Left lobe of liver (tissue), 2 donors: ENCODE measurements at regions not wholly inside any gene's neighbourhood (a gene's known extent, or its start where the extent isn't known, plus 50 kb on each side); places are given as distances from the start of the nearest gene placed in this dataset.

ENCODE experiments used
- ATAC-seq: fragments of 200-7000 bp; cut with Tn5 transposase; one replicate; pipeline ENCODE4 v1.9.1; 2020; ENCODE audit warnings: mild to moderate bottlenecking, moderate library complexity
- DNase-seq: peaks from one replicate; pipeline ENCODE4 v3.0.0-alpha.2; 2020; ENCODE audit warnings: low spot score
- donor health status: DM: no; HTN: no; CAD: no; lungs with moderate emphysema.
- donor health status: DM: no; HTN: yes; CAD: no.

DNA sequence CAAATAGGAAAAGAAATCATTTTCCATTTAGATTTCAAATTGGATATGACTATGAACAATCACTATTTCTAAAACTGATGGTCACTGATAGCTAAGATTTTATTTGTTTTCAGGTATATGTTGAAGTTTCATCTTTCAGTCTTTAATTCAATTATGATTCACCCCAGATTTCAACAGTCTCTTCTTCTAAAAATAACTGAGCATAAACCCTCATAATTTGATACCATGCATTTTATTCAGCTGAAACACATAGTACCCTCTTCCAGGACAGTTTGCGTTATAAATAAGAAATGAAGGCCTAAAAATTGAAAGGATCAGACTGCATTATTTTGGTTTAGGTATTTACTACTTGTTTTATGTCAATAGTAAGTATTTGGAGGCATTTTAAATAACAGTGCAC is 428.5 kb upstream of the NBEA start:
- ATAC-seq, result no peak

DNA sequence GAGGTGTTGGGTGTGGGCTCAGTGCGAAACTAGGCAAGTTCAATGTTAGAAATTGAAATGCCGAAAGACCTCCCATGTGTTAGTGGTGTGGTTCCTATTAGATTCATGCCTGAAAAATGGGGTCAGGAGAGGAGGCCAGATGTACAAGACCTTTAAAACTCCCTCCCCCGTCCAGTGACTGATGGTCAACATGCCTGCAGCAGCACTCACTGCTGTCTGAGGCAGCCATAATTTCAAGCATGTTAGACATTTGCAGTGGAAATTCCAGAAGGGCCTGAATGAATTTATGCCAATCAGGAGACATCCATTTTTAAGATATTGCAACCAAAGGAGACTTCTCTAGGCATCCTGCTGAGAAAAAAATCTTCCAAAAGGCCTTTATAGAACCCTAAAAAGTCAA is 426.9 kb upstream of the NBEA start:
- ATAC-seq, result no peak

More for the DNA sequence above, 428.5 kb upstream of the NBEA start:
- no peak for DNase-seq

DNA sequence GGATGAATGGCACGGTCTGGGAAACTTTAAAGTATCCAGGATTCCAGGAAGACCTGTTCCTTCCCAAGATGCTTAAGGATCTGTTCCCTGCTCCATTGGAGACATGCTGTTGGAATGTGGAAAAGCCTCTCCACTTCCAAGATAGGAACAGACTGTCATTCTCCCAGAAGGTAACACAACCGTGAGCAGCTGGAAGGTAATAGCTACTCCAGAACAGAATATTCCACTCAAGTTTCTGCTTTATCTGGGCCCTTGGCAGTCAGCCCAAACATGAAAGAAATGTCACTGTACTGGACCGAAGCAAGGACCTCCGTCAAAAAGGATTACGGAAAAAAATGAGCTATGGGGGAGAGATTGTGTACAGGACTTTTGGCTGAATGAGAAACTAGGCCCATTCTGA is 420.9 kb upstream of the NBEA start:
- ATAC-seq (no peak), DNase-seq (no peak)

More for the DNA sequence above, 426.9 kb upstream of the NBEA start:
- DNase-seq, result no peak

DNA sequence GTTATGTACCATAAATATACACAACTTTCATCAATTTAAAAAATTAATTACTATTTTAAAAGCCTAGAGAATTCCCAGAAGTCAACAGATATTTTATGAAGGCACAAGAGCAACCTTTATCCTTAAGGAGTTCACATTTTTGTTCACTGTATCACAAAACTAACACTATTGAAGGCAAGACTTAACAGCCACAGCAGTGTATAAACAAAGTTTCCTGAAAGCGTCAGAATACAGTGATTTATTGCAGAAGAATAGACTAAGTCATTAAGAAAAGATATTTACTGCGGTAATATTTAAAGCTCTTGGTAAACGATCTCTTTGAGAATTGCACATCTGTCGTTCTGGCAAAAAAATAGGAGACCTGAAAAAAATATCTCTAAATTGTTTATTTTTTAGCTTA is 419.3 kb upstream of the NBEA start:
- DNase-seq (no peak), ATAC-seq (no peak)

DNA sequence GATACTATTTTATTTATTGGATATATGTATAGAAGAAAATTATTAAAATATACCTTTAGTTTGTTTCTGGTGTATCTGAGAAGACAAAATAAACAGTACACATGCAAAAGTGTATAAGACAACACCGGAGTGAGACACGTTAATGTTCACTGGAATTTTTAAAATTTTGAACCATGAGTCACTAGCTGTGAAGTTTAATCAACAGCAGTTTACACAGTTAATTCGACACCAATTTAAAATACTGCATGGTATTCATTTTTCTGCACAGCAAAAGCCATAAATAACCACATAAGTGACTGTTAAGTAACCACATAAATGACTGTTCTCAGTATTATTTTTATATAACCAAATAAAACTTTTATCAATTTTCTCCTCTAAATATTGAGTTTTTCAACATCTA is 418.7 kb upstream of the NBEA start:
- no peak for ATAC-seq
- DNase-seq, result no peak

DNA sequence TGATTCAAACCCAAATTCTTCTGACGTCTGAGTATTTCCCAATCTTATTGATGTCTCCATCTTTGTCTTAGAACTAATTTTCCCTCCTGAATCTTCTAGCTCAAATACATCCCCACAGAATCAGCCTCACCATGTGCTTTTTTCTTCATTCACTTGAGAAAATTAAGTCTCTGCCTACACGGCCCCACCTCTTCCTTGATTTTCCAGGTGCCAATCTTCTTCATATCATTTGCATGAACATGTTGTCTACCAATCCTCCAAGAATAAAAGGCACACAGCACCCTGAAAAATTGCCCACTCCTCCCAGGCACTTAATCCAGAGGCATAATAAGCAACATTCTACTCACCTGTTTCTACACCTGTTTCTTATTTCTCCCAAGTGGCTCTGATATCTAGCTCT is 408.1 kb upstream of the NBEA start:
- DNase-seq (no peak), ATAC-seq (no peak)

DNA sequence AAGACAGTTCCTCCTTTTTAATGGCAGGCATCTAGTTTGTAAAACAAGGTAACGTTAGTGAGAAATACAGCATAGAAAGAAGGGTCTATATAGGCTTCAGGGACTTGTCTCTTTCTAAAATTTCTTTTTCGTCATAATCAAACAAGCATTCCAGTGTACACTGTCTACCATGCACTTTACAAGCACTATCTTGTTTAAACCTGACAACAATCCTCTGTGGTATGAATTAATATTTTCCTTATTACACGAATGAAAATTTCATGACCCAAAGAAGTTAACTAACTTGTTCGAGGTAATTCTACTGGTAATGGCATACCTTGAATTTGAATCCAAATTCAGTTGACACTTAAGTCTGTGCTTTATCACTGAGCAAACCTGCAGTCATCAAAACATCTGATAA is 399.7 kb upstream of the NBEA start:
- ATAC-seq, result no peak
- DNase-seq, result no peak

DNA sequence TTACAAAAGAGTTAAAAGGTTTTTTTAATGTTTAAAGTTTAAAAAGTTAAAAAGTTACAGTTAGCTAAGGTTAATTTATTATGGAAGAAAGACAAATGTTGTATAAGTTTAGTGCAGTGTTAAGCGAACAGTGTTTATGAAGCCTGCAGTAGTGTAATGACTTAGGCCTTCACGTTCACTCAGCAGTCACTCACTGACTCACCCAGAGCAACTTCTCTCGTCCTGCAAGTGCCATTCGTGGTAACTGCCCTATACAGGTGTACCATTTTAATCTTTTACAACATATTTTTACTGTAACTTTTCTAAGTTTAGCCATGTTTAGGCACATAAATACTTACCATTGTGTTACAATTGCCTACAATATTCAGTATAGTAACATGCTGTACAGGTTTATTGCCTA is 398.2 kb upstream of the NBEA start:
- ATAC-seq, result no peak
- DNase-seq, result no peak

DNA sequence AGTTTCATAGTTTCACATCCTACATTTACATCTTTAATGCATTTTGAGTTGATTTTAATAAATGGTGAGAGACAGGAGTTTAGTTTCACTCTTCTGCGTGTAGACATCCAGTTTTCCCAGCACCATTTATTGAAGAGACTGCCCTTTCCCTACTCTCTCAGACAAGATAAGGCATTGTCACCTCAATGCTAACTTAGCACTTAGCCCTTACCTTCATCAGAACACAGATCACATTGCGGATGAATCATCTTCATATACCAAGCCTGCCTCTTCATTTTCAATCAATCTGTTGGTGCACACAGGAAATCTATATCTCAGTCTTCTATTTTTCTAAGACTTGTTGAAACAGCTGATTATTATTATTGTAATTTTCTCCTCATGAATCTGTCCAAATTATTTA is 396.6 kb upstream of the NBEA start:
- no peak for DNase-seq
- ATAC-seq, result no peak

DNA sequence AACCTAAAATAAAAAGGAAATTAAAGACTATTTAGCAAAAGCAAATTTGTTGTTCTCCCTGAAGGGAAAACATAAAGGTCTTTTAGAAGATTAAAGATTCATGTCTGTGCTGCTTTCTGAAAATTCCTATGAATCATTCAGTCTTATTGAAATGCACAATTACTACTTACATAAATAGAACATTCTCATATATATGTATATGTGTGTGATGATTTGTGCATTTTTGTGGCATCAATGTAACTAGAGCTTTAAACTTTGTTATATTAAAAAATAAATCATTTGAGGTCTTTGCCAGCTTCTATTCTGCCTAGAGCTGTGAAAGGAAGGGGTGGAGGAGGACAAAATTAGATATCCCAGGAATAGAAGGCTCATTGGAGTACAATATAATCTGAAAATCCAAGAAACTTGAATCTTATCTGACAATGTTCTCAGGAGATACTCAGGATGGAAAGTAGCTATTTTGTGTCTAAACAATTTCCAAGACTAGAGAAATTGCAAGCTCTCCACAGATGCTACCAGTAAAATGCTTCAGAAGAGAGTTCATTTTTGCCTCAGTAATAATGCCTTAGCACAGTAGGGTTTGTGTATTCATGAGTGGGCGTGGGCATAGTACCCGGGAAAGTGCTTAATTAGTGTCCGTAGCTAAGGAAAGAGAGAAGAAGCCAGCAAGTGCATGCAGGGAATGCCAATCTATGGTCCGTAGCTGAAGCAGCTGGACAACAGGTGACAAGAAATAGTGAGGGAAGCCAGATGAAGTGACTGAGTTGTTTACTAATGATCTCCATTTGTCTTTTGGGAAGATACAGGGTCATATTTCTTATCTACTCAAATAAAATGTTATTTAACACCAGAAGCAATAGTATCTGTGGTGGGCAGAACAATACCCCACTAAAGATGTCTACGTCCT is 395.5 kb upstream of the NBEA start:
- ATAC-seq (no peak), DNase-seq (no peak)

DNA sequence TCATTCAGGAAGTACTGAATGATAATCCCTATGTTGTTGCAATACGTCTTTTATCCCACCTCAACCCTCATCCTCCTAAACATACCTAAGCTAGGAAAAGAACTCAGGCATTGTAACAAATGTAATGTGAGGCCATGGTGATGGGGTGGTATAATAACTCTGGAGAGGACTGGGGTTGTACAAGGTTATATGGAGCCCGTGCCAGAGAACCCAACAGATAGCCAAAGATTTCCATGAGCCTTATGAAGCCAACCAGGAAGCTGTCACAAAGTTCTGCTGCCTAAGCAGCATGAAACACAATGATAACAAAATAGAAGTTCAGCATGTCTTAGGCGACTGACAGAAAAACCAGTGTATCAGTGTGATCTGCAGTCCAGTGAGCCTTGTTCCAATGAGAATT is 394.1 kb upstream of the NBEA start:
- no peak for DNase-seq
- ATAC-seq, result no peak

DNA sequence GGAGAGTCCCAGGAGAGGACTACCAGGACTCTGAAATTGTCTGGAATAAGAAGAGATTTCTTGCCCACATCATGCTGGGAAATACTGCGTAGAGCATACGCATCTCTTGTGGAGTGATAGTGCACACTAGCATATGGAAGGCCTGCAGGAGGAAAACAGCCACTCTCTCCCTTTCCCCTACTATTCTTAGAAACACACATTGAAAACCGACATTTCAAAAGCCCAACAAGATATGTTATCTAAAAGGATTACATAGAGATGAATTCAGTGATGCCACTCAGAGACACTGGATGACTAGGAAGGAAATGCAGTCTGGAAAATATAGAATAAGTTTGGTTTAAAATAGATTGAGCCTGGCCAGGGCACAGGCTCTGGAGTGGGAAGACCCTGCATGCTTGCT is 388.7 kb upstream of the NBEA start:
- DNase-seq (no peak), ATAC-seq (no peak)

DNA sequence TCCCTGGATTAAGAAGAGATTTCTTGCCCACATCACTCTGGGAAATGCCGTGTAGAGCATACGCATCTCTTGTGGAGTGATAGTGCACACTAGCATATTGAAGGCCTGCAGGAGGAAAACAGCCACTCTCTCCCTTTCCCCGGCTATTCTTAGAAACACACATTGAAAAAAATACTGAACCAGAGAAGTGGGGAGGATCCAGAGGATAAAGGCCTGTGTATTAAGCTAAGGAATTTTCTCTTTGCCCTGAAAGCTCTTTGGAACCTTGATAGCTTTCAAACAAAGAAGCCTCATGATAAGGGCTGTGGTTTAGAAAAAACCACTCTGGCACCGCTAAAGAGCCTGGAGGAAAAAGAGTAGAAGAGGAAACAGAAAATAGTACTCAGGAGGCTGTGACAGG is 386.1 kb upstream of the NBEA start:
- DNase-seq, result no peak
- no peak for ATAC-seq

DNA sequence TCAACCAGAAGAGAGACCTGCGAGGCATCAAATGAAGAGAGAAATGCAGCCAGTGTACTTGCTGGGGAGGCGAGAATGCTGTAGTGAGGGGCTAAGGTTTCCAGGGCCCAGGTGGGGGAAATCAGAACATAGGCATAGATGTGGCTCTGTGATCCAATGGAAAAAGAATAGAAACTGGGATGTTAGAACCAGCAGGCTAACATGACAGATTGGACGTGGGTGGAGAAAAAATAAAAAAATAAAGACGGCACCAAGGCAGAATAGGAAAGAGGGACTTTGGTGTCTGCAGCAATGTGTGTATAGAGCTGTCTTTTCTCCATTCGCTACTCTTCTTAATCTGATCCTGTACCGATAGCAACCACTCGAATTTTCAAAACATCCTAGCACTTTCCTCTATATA is 381.0 kb upstream of the NBEA start:
- ATAC-seq (no peak), DNase-seq (no peak)

DNA sequence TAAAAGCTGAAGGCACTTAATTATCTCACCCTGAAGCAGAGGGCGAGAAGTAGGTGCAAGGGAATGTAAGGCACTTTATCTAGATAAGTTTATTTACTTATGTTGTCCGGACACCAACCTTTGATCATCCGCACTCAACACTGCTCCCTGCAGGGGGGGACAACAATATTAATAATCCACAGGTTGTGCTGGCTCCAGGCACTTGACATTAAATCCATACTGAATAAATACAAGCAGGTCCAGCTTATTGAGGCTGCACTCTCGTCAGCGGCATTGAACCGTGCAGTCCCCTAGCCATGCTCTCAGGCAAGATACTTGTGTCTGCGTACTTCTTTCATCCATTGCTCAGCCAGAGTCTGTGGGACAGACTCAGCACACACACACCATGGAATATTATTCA is 374.5 kb upstream of the NBEA start:
- no peak for DNase-seq

DNA sequence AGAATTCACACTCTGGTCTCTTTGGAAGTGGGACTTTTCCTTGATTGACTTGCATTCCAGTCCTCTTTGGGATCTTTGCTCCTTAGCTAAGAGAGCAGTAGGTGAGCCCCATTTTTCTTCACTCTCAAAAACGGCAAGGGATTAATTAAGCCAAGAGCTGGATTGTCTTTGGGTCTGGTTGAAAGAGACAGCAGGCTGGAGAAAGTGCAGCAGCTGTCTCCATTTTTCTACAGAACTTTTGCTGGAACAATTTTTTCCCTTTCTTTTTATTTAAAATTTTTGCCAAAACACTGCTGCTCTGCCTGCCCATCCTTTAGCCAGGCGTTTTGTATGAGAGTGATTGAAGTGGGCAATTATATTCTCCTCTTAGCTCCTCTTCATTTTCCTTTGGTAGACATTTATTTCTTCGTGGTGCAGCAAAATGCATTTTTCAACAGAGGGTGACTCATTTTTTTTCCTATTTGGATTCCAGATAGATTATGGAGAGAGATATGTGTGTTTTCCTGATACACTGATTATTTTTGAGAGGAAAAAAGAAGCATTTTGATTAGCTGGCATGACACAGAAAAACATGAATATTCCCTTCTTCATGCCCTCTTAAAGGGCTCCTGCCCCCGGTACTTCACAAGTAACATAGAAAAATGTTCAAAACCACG is 371.2 kb upstream of the NBEA start:
- no peak for ATAC-seq
- no peak for DNase-seq

More for the DNA sequence above, 374.5 kb upstream of the NBEA start:
- ATAC-seq, result no peak

DNA sequence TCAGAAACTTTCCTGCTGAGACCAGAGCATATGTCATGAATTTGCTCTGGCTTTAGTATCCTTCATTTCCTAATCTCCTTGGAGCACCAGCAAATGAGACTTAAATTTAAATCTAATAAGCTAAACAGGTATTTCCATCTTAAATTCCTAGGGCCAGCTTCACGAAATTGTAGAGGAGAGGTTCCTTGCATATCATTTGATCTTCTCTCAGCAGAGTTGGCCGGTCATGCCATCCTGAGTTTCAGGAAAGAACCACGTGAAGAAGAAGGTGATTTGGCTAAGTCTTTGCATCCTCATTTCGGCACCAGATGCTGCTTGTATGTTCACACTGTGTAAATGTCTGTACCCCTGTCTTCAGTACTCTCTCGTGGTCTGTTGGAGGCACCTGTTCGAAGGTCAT is 370.4 kb upstream of the NBEA start:
- no peak for ATAC-seq
- no peak for DNase-seq

DNA sequence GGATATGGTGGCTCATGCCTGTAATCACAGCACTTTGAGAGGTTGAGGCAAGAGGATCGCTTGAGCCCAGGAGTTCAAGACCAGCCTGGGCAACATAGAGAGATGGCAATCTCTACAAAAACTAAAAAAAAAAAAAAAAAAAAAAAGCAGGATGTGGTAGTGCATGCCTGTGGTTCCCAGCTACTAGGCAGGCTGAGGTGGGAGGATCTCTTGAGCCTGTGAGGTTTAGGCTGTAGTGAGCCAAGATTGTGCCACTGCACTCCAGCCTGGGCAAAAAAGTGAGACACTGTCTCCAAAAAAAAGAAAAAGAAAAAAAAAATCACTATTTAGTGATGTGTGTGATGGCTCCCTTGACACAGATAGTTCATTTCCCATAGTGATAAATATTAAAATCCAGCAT is 365.0 kb upstream of the NBEA start:
- ATAC-seq, result no peak
- no peak for DNase-seq

DNA sequence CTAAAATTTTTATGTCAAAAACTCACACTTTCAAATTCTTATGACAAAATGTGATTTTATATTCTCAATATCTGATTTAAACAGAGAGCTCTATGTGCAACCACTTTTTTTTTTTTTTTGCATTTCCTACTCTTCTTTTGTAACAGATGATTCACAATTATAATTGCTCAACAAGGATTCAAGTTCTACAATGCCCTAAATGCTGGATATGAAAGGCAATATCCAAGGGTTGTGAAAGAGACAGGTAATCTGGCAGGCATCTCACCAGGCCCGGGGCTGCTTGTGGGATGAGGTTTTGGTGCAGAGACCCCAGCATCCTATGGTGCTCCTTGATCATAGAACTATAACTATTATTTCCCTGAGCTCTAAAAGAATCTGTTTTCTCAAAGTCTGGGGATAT is 363.6 kb upstream of the NBEA start:
- ATAC-seq (no peak), DNase-seq (no peak)

DNA sequence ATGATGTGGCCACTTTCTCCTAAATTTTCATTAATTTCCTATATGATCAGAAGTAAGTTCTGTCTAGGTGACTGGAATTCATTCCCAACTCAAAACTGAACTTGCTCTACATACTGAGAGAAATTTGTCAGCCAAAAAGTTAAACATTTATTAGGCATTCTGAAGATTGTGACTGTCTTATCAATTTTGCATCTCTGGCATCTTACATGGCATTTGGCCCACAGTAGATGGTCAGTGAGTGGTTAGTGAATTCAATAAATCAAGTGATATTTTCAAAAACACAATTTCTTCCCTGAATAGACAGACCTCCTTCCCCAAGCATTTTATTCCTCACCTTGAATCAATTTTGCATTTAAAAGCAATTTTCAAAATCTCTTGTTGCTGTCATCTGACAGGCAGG is 363.2 kb upstream of the NBEA start:
- DNase-seq (no peak), ATAC-seq (no peak)

DNA sequence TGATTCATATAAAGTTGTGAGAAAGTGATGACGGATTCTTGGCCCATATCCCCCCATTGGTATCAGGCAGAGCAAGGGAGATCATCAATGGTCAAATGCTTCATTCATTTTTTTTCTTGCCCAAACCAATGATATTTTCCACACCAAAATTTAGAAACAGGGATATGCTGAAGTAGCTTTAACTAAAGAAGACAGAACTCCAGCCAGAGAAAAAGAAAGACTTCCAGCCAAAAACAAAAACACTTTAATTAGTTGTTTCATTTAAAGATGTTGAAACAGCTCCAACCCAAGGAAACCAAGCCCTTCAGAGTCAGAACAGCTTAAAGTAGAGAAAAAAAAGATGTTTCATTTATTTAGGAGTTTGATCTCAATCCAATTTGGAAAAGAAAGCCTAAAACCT is 358.9 kb upstream of the NBEA start:
- ATAC-seq (no peak), DNase-seq (no peak)

DNA sequence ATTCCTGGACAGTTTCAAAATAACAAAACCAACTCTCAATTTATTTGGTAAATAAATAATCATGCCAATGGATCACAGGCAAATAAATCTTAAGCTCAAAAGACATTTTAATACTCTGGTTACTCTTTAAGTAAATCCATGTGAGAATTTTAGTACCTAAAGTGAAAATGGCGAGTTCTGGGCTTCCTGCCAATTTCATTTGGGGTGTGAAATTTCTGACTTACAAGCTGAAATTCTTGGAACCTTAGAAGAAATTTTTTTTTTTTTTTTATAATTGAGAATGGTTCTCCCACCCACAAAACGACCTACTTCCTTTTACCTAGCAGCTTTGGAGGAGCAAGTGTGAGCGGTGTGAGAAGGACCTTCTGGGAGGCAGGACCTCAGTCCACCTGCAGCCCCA is 354.5 kb upstream of the NBEA start:
- ATAC-seq (no peak), DNase-seq (no peak)

DNA sequence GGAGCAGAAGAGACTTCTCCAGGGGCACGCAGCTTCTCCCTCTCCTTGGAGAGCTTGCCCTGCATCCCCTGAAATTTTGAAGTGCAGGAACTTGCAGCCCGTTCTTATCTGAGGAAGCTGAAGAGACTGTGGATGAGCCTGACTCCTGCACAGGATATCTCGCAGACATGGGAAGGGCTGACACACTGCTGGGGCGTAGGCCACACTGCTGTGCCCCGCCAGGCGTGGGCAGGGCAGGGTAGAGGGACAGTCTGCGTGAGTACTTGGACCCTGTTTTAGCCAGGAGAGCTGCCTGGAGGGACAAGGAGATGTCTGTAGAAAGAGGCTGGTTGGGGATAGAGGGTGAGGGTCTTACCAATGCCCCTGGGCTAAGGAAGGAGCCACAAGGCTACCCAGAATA is 353.7 kb upstream of the NBEA start:
- ATAC-seq (no peak), DNase-seq (no peak)
